ENCODE measurements at regions not wholly inside any gene's neighbourhood (a gene's known extent, or its start where the extent isn't known, plus 50 kb on each side); places are given as distances from the start of the nearest gene placed in this dataset.

DNA sequence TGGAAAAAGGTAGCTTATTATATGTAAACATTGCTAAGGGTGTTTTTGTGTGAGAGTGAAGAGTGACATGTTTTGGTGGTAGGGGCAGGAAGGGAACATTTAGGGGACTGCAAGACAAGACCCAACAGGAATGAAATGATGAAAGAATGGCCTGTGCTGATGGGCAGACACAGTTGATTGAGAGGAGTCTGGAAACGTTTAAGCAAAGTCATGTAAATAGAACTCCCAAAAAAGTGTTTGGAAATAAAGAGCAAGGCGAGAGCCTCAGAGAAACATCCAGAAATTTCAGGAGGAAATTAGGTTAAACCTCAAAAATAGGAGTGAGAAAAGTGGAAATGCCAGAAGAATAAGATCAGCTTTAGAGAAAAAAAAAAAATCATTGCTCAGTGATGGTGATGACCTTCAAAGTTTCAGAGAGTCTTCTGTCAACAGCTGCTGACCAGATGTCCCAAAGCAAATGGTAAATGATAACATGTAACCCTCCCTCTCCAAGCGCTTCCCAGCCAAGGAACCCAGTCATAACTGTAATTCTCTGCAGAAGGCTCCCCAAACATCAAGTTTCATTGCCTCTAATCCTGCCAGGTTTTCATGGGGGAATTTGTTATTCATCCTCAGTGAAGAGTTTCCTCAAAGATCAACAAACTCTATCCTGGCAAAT is 223.2 kb upstream of the FAR2 start:
- TF ChIP-seq, protein P1, sequence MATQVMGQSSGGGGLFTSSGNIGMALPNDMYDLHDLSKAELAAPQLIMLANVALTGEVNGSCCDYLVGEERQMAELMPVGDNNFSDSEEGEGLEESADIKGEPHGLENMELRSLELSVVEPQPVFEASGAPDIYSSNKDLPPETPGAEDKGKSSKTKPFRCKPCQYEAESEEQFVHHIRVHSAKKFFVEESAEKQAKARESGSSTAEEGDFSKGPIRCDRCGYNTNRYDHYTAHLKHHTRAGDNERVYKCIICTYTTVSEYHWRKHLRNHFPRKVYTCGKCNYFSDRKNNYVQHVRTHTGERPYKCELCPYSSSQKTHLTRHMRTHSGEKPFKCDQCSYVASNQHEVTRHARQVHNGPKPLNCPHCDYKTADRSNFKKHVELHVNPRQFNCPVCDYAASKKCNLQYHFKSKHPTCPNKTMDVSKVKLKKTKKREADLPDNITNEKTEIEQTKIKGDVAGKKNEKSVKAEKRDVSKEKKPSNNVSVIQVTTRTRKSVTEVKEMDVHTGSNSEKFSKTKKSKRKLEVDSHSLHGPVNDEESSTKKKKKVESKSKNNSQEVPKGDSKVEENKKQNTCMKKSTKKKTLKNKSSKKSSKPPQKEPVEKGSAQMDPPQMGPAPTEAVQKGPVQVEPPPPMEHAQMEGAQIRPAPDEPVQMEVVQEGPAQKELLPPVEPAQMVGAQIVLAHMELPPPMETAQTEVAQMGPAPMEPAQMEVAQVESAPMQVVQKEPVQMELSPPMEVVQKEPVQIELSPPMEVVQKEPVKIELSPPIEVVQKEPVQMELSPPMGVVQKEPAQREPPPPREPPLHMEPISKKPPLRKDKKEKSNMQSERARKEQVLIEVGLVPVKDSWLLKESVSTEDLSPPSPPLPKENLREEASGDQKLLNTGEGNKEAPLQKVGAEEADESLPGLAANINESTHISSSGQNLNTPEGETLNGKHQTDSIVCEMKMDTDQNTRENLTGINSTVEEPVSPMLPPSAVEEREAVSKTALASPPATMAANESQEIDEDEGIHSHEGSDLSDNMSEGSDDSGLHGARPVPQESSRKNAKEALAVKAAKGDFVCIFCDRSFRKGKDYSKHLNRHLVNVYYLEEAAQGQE (IDR thresholded peaks at IDR 0.05; ENCODE audit: borderline replicate concordance) = no peak
- TF ChIP-seq, protein P2, sequence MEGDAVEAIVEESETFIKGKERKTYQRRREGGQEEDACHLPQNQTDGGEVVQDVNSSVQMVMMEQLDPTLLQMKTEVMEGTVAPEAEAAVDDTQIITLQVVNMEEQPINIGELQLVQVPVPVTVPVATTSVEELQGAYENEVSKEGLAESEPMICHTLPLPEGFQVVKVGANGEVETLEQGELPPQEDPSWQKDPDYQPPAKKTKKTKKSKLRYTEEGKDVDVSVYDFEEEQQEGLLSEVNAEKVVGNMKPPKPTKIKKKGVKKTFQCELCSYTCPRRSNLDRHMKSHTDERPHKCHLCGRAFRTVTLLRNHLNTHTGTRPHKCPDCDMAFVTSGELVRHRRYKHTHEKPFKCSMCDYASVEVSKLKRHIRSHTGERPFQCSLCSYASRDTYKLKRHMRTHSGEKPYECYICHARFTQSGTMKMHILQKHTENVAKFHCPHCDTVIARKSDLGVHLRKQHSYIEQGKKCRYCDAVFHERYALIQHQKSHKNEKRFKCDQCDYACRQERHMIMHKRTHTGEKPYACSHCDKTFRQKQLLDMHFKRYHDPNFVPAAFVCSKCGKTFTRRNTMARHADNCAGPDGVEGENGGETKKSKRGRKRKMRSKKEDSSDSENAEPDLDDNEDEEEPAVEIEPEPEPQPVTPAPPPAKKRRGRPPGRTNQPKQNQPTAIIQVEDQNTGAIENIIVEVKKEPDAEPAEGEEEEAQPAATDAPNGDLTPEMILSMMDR (IDR thresholded peaks at IDR 0.05; ENCODE audit: poor library complexity, severe bottlenecking) = no peak
- TF ChIP-seq TAF1 (IDR thresholded peaks at IDR 0.05; ENCODE audit: low read depth) (no peak), EZH2 (IDR thresholded peaks at IDR 0.05; ENCODE audit: borderline replicate concordance, insufficient read depth, low read length, poor library complexity, severe bottlenecking) (no peak), SMC3 (conservative IDR thresholded peaks at IDR 0.05; ENCODE audit: poor library complexity) (no peak), POLR2AphosphoS5 (IDR thresholded peaks at IDR 0.05) (no peak)
